Prostate gland (tissue), 2 donors: ENCODE measurements at regions not wholly inside any gene's neighbourhood (a gene's known extent, or its start where the extent isn't known, plus 50 kb on each side); places are given as distances from the start of the nearest gene placed in this dataset.

ENCODE experiments used
- CTCF ChIP-seq, 4 experiments: fragments of 200-600 bp in 2 of 4; fragments of 450-650 bp in 2 of 4; sonication (generic) in 2 of 4; IDR thresholded peaks; 1 replicate in 3 of 4; 2 replicates in 1 of 4; pipeline ENCODE4 v1.5.1; 2016 to 2019; ENCODE audit warnings: antibody characterized with exemption in 4 of 4, mild to moderate bottlenecking in 2 of 4, moderate library complexity in 2 of 4
- POLR2A ChIP-seq: fragments of 450-650 bp; IDR thresholded peaks from one replicate; pipeline ENCODE4 v1.6.1; 2016; ENCODE audit warnings: antibody characterized with exemption, mild to moderate bottlenecking
- POLR2AphosphoS5 ChIP-seq: sonication (generic); formaldehyde crosslinking; IDR thresholded peaks from one replicate; pipeline ENCODE4 v1.6.1; 2017; ENCODE audit warnings: antibody characterized with exemption

- no peak for TF ChIP-seq CTCF (IDR thresholded peaks at IDR 0.05)
- TF ChIP-seq POLR2A: no peak
- TF ChIP-seq POLR2AphosphoS5: no peak
Observed at GRCh38 chr11:95485115-95485900, 254.3 kb upstream of the SESN3 start.
